ENCODE measurements at regions not wholly inside any gene's neighbourhood (a gene's known extent, or its start where the extent isn't known, plus 50 kb on each side); places are given as distances from the start of the nearest gene placed in this dataset.
"Not testable (repeated sequence)": the region's sequence is repeated elsewhere in the genome, so short reads cannot be mapped to it uniquely, and the experiment has no call there.

DNA sequence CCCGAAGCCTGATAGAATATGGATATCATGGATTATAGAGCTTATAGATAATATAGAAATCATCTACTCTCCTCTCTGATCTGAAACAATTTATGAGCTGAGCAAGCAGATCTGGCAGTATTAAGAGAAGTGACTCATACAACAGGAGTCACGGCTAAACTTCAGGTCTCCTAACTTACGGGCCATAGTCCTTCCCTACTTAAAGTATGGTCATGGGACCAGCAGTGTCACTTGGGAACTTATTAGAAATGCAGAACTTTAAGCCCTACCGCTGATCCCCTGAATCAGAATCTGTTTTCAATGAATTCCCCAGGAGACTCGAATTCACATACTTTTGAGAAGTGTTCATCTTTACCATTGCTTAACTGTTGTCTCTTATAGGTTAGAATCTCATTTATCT lies 195.7 kb upstream of the FANCL start:
- ATAC-seq (no peak), DNase-seq (no peak)

- no peak for ATAC-seq
Observed at GRCh38 chr2:58435246-58435645, 194.1 kb upstream of the FANCL start.

GRCh38 chr2:58434692-58435091 lies 193.6 kb upstream of the FANCL start:
- ATAC-seq (no peak), DNase-seq (no peak)

More at GRCh38 chr2:58435246-58435645, 194.1 kb upstream of the FANCL start:
- DNase-seq: no peak

DNA sequence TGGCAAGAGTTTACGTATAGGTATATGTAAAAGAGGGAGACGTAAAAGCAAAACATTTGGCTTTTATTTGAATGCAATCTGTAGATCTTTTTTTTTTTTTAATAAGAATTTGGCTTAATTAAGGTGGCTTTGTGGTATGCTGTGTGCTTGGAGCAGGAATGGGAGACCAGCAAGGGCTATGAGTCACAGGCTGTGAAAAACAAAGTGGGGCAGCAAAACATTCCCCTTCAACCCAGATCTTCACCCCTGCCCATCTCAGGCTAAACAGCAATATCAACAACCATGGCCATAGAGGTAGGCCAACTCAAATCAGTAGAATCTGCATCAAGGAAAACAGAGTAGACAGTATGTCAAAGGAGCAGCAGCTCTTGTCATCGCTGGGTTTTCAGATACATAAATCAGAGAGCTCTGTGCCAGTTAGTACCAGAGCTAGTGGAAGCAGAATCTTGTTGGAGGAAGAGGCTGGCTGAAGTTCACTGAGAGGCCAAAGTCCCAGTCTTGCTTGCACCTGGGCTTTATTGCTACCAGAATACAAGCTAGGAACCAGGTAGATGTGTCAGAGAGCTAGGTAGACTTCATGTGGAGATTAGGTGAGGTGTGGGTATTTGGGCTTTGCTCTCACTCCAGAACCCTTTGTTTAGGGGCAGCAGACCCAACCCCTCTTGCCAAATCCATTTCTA lies 191.5 kb upstream of the FANCL start:
- DNase-seq (no peak), ATAC-seq (no peak)

- DNase-seq (no peak), ATAC-seq (no peak)
Observed at GRCh38 chr2:58429014-58429875, 188.1 kb upstream of the FANCL start.

GRCh38 chr2:58428096-58429013 lies 187.2 kb upstream of the FANCL start:
- DNase-seq: no peak
- no peak for ATAC-seq

DNA sequence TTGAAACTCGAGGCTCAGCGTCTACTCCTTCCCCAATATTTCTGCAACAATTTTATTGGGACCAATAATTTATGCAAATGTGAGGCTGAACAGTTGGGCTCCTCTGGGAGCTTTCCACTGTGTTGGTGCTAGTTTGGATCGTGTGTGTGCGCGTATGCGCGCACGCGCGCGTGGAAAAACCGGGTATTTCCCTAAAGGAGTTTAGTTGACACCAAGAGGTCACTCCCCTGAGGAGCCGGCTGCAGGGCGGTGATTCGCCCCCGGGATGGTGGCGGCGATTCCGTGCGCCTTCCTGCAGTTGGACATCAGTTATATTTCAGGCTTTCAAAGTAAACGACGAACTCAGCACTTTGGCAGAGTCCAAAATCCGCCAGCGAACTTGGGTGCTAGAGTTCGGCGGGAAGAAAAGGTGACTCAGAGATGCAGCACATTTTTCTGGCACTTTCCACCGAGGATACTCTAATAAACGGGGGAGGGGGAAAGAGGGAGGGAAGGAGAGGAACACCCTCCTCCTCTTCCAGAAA lies 186.5 kb upstream of the FANCL start:
- DNase-seq (peak; percentile 11), ATAC-seq (no peak)

GRCh38 chr2:58425368-58425767 lies 184.2 kb upstream of the FANCL start:
- no peak for ATAC-seq
- DNase-seq: no peak

GRCh38 chr2:58419983-58420382 lies 178.9 kb upstream of the FANCL start:
- no peak for ATAC-seq
- DNase-seq: no peak

DNA sequence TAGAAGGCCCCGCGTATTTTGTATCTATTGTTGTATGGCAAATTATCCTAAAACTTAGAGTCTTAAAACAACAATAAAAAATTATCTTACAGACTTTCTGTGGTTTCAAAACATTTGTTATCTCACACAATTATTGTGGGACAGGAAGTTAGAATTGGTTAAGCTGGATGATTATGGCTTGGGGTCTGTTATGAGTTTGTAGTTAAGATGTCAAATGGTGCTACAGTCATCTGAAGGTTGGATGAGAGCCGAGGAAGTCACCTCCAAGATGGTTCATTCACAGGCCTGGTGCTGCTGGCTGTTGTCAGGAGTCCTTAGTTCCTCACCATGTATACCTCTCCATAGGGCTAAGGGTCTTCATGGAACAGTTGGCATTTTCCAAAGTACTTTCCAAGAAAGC lies 175.6 kb upstream of the FANCL start:
- ATAC-seq: no peak
- no peak for DNase-seq

DNA sequence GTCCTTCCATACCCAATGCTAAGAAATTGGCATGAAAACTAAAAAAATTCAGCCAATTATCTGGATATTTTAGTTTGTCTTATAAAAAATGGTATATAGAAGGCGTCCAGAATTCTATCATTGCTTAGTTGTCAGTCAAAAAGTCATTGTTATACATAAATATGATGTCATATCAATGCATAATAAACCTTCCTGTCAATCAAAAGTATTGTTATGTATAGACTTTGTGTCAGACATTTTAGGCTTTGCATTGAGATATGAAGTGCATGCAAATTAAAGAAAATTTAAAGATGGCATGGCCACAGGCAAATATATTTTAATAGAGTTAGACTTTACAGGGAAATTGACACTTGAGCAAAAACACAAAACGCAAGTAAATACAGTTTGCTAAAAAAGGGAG lies 173.4 kb upstream of the FANCL start:
- ATAC-seq: no peak

DNA sequence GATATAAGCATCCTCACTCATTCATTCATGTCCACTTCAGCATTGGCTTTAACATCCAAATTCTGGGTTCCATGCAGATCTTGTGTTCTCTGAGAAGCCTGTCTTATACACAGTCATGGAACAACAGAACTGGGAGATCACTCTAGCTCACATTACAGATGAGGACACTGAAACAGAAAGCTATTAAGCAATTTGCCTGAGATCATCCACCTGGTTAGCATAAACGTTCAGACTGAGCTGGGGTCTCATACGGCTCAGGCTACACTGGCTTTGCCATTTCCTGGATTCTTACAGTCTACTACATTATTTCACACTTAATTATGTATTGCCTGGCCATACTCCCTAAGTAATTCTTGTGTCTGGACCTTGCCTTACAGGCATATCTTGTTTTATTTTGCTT lies 169.4 kb upstream of the FANCL start:
- DNase-seq (no peak), ATAC-seq (no peak)

More for the DNA sequence above, 173.4 kb upstream of the FANCL start:
- no peak for DNase-seq

DNA sequence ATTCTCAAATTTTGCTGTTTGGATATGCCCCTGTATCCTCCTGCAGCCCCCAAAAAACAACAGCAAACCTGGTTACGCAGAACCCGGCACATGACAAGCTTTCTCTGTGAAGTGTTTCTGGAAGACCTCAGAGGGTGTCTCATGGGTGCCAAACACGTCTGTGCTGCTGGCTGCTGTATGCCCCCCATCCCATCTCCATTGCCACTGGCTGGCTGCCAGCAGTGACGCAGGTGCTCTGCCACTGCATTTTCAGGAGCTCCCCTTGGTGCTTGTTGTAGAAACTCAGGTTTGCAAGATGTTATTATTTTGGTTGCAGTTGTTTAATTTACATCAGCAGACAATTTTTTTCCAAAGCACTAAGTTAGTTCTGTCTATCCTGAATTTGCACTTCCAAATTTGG lies 166.4 kb upstream of the FANCL start:
- ATAC-seq (no peak), DNase-seq (no peak)

DNA sequence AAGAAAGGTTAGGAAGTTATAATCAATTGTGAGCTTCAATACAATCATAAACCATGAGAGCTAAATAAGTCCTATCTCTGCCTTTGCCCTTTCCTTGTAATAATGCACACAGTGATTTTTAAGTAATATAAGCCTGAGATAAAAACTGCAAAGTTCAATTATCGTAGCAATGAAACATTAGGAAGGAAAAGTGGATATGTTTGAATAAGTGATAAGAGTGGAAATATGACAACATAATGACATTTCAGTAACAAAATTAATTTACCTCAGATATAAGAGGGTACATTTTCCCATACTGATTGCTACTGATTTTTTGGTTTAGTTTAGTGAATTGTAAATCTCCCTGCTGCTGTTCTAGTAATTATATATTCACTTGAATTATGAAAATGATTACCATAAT lies 164.2 kb upstream of the FANCL start:
- ATAC-seq (no peak), DNase-seq (no peak)

- no peak for DNase-seq
- no peak for ATAC-seq
Observed at GRCh38 chr2:58401936-58402335, 160.8 kb upstream of the FANCL start.

DNA sequence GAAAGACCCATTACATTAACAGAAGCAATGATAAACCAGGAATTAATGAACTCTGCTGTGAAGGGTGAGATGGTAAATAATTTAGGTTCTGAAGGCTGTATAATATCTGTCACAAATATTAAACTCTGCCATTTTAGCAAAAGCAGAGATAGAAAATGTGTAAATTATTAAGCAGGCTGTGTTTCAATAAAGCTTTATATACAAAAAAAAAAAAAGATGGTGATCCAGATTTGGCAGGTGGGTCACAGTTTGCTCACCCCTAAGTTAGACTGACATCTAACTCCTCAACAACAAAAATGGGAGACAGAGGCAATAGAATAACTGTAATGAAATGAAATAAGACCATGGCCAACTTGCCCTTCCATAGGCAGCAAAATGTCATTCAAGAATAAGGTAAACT lies 157.3 kb upstream of the FANCL start:
- ATAC-seq: no peak

DNA sequence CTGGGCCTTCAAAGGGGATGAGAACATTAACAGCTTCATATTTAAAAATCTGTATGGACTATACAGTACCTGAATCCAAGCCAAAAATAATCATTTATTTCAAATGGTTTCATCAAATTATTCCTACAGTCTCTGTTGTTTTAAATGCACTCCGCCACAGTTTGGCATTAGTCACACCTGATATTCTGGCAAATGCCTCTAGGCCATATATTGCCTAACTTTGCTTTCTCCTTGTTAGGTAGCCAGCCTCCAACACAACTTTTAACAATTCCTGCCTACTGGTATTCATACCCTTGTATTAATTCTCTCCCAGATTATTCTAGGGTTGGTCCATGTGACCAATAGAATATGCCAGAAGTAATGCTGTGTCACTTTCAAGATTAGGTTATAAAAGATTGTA lies 146.6 kb upstream of the FANCL start:
- no peak for ATAC-seq
- DNase-seq: no peak

More for the DNA sequence above, 157.3 kb upstream of the FANCL start:
- no peak for DNase-seq

- ATAC-seq, DNase-seq: not testable (repeated sequence)
Observed at GRCh38 chr2:58386904-58387303, 145.8 kb upstream of the FANCL start.

DNA sequence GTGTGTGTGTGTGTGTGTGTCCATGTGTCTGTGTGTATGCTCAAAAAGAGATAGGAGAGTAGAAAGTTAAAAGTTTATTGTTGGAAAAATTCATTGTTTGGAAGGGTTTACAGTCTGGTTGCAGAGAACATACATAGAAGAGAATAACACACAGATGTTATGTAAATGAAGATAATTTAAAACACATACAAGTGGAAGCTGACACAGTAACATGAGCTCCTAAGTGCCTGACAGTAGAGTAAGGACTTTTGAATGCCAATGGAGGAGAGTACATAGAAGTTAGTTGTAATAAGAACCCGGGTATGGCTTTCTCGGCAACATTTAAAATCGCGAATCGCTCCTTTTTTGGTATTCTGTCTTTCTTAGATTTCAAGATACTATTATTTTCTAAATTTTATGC lies 137.0 kb upstream of the FANCL start:
- DNase-seq: no peak
- no peak for ATAC-seq

DNA sequence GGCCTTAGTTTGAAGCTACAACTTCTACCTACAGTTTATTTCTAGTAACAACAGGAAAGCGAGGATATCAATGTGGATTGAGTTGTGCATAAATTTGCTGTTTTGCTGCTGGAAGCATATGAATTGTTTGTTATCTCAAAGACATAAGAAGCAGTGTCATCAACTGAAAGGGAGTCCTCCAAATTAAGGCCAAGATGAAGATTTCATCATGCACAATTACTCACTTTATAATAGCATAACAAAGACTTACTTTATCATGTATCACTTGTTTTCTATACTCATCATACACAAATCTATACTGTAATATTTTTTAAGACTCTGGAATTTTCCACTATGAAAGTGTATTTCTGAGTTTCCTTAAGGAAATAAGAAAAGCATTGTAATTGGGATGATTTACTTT lies 136.1 kb upstream of the FANCL start:
- ATAC-seq: no peak

DNA sequence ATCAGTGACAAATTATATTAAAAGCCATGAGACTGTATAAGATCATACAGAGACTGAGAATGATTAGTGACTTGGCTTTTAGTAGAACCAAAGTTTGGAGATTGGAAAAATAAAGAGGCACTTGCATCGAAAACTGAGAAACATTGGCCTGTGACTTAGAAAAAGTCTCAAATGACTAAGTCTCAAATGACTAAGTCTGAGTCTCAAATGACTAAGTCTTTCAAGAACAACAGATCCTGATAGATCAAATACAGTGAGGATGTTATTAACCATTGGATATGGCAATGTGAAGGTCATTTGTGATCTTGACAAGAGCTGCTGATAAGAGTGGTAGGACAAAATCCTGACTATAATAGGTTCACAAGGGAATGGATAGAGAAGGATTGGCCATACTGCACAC lies 135.5 kb upstream of the FANCL start:
- DNase-seq: no peak
- ATAC-seq: peak; percentile 43

More for the DNA sequence above, 136.1 kb upstream of the FANCL start:
- DNase-seq: no peak

DNA sequence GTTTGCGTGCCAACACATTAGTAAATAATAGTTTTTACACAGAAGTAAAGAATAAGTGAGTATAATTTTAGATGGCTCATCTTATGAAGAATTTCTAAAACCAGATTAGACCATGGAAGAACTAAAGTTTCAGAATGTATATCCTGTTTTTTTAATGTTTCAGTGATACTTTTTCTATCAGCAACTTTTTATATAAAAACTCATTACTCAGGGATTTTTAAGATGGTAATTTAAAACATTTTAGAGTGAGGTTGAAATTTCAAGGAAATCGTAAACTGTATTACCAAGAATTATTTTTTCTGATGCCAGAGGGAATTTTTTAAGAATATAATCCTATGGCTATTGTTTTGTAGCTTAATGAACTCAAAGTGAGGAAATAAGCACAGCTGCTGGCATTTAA lies 128.5 kb upstream of the FANCL start:
- DNase-seq: no peak

More for the DNA sequence above, 128.5 kb upstream of the FANCL start:
- ATAC-seq: no peak

Data from stimulated activated naive CD8-positive, alpha-beta T cell treated with anti-CD3 and anti-CD28 coated beads, Interleukin-15, Interleukin-2, amounts not matched to agents 100 U/mL and 50 U/mL, for 24 hours (primary cell).